ENCODE measurements at regions not wholly inside any gene's neighbourhood (a gene's known extent, or its start where the extent isn't known, plus 50 kb on each side); places are given as distances from the start of the nearest gene placed in this dataset.

DNA sequence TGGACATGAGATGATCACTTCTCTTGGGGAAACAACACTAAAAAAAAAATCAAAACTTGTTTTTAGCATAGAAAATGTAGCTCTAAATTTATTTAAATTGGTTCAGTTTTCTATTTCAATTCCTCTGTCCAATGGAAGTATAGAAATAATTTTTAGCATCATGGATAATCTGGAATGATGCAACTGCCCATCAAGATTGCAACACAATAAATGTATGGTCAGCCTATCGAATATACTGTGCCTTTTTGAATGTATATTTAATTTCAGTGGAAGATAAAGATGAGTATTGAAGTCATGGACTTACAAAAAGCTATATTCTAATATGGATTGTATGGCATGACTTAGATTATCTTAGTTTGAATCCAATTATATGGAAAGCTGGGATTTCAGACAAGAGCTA, 906.7 kb downstream of the IGSF11 start:
- Histone ChIP-seq H3K9ac (ENCODE audit: extremely low read depth, low read length, poor library complexity, severe bottlenecking) (no peak overlapping the region), H3K27me3 (ENCODE audit: control insufficient read depth, insufficient read depth, low read length, poor library complexity, severe bottlenecking) (no peaks in the 10 kb centered on the region), H3K4me1 (ENCODE audit: control insufficient read depth, insufficient read depth, low read length) (no peaks in the 10 kb centered on the region), H3K9me3 (ENCODE audit: control insufficient read depth, low read length) (no peaks in the 10 kb centered on the region), H3K4me3 (ENCODE audit: low read length) (no peak overlapping the region), H3K27ac (ENCODE audit: low read depth, low read length) (no peak overlapping the region), H3K36me3 (ENCODE audit: control insufficient read depth, insufficient read depth, low read length) (no peaks in the 10 kb centered on the region)
- DNase-seq: no peak
- Mint-ChIP-seq H3K4me3 (no peak overlapping the region), H3K4me1 (no peaks in the 10 kb centered on the region), H3K27ac (no peak overlapping the region), H3K9me3 (no peaks in the 10 kb centered on the region), H3K27me3 (ENCODE audit: insufficient read depth) (no peaks in the 10 kb centered on the region), H3K36me3 (ENCODE audit: low read depth) (no peaks in the 10 kb centered on the region)
- TF ChIP-seq CTCF (conservative IDR thresholded peaks at IDR 0.05): no peak
- WGBS, 2 experiments (ENCODE audit: insufficient coverage in 1 of 2, insufficient read length in 1 of 2): 67 to 89% methylated on average over 1 of the region's 1 CpG

DNA sequence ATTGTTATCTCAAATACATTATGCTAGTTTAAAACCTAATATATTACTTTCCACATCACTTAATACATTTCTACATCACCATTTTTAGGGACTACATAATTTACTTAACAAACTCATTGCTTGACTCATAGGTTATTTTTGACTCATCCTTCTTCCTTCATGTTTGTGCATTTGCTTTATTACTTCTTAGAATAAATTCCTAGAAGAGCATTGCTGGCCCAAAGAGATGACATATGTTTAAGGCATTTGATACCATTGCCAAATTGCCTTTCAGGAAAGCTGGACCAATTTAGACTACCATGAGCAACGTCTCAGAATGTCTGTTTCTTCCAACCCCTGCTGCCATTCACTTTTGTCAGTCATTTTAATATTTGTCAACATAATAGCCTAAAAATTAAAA, 905.8 kb downstream of the IGSF11 start:
- H3K4me3 ChIP-seq (ENCODE audit: low read length): no peak overlapping the region
- H3K27ac ChIP-seq (ENCODE audit: low read depth, low read length): no peak overlapping the region
- 74 to 80% methylated on average over 1 of the region's 1 CpG for WGBS, 2 experiments (ENCODE audit: insufficient coverage in 1 of 2, insufficient read length in 1 of 2)
- H3K4me1 ChIP-seq (ENCODE audit: control insufficient read depth, insufficient read depth, low read length): no peaks in the 10 kb centered on the region
- H3K9me3 Mint-ChIP-seq: no peaks in the 10 kb centered on the region
- H3K36me3 ChIP-seq (ENCODE audit: control insufficient read depth, insufficient read depth, low read length): no peaks in the 10 kb centered on the region
- H3K9me3 ChIP-seq (ENCODE audit: control insufficient read depth, low read length): no peaks in the 10 kb centered on the region
- no peak overlapping the region for H3K27ac Mint-ChIP-seq
- no peak overlapping the region for H3K9ac ChIP-seq (ENCODE audit: extremely low read depth, low read length, poor library complexity, severe bottlenecking)
- no peaks in the 10 kb centered on the region for H3K4me1 Mint-ChIP-seq
- H3K36me3 Mint-ChIP-seq (ENCODE audit: low read depth): no peaks in the 10 kb centered on the region
- no peaks in the 10 kb centered on the region for H3K27me3 Mint-ChIP-seq (ENCODE audit: insufficient read depth)
- no peak for TF ChIP-seq CTCF (conservative IDR thresholded peaks at IDR 0.05)
- no peak overlapping the region for H3K4me3 Mint-ChIP-seq
- no peak for DNase-seq
- H3K27me3 ChIP-seq (ENCODE audit: control insufficient read depth, insufficient read depth, low read length, poor library complexity, severe bottlenecking): no peaks in the 10 kb centered on the region

DNA sequence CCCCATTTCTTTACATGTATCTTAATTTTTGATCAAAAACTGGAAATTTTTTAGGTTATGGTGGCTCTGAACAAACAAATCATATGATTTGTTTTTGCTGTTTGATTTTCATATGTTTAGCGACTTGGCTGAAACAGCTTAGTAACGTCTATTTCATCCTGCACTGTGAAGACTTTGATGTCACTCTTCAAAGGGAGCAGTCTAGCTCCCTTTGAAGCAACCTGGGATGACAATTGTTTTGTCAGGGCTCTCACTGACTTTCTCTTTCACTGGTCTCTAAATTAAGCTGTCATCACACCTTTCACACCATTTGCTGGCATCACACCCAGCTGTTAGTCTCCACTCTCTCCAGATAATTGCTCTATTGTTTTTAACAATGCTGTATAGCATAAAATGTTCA, 896.9 kb downstream of the IGSF11 start:
- Mint-ChIP-seq H3K27me3 (ENCODE audit: insufficient read depth) (no peaks in the 10 kb centered on the region), H3K27ac (no peak overlapping the region), H3K9me3 (peaks cover 30% of the 10 kb centered on the region), H3K4me1 (no peaks in the 10 kb centered on the region), H3K4me3 (no peak overlapping the region), H3K36me3 (ENCODE audit: low read depth) (no peaks in the 10 kb centered on the region)
- DNase-seq: no peak
- H3K27me3 ChIP-seq (ENCODE audit: control insufficient read depth, insufficient read depth, low read length, poor library complexity, severe bottlenecking): no peaks in the 10 kb centered on the region
- H3K36me3 ChIP-seq (ENCODE audit: control insufficient read depth, insufficient read depth, low read length): no peaks in the 10 kb centered on the region
- H3K9ac ChIP-seq (ENCODE audit: extremely low read depth, low read length, poor library complexity, severe bottlenecking): no peak overlapping the region
- no peaks in the 10 kb centered on the region for H3K4me1 ChIP-seq (ENCODE audit: control insufficient read depth, insufficient read depth, low read length)
- H3K27ac ChIP-seq (ENCODE audit: low read depth, low read length): no peak overlapping the region
- no peak overlapping the region for H3K4me3 ChIP-seq (ENCODE audit: low read length)
- WGBS, 2 experiments (ENCODE audit: insufficient coverage in 1 of 2, insufficient read length in 1 of 2): 79 to 85% methylated on average over 2 of the region's 2 CpGs
- no peak for TF ChIP-seq CTCF (conservative IDR thresholded peaks at IDR 0.05)
- H3K9me3 ChIP-seq (ENCODE audit: control insufficient read depth, low read length): peaks cover 5% of the 10 kb centered on the region

Measured in endodermal cell (in vitro differentiated cells).